ENCODE measurements at regions not wholly inside any gene's neighbourhood (a gene's known extent, or its start where the extent isn't known, plus 50 kb on each side); places are given as distances from the start of the nearest gene placed in this dataset.

DNA sequence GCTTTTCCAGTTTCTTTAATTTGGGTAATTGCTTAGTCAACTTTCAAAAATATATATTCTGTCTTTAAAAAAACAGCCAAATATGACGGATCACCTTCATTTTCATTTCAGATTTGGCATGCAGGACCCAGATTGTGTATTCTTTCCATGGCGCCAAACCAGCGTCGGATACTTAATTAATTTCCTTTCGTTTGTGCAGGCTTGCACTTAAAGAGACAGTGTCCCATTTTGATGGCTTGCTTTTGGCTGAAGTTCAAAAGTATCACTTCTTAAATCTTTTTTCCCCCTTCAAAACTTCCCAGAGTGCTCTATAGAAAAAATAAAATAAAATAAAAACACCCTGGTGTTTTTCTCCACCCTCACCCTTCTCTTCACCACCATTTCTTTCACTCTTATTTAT is 394.5 kb upstream of the SOX9 start:
- Mint-ChIP-seq H3K4me3 (no peak overlapping the region), H3K27ac (no peak overlapping the region), H3K27me3 (ENCODE audit: low read depth) (peaks cover 2% of the 10 kb centered on the region), H3K4me1 (peaks cover 8% of the 10 kb centered on the region), H3K36me3 (no peaks in the 10 kb centered on the region), H3K9me3 (peaks cover 5% of the 10 kb centered on the region)
- DNase-seq (ENCODE audit: low spot score in 2 of 2, unreplicated experiment in 2 of 2) = no peak
- TF ChIP-seq, protein P1, sequence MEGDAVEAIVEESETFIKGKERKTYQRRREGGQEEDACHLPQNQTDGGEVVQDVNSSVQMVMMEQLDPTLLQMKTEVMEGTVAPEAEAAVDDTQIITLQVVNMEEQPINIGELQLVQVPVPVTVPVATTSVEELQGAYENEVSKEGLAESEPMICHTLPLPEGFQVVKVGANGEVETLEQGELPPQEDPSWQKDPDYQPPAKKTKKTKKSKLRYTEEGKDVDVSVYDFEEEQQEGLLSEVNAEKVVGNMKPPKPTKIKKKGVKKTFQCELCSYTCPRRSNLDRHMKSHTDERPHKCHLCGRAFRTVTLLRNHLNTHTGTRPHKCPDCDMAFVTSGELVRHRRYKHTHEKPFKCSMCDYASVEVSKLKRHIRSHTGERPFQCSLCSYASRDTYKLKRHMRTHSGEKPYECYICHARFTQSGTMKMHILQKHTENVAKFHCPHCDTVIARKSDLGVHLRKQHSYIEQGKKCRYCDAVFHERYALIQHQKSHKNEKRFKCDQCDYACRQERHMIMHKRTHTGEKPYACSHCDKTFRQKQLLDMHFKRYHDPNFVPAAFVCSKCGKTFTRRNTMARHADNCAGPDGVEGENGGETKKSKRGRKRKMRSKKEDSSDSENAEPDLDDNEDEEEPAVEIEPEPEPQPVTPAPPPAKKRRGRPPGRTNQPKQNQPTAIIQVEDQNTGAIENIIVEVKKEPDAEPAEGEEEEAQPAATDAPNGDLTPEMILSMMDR (IDR thresholded peaks at IDR 0.05; ENCODE audit: unreplicated experiment) = no peak

- TF ChIP-seq, protein P1 (IDR thresholded peaks at IDR 0.05; ENCODE audit: unreplicated experiment) = no peak
- no peaks in the 10 kb centered on the region for H3K36me3 Mint-ChIP-seq
- peaks cover 2% of the 10 kb centered on the region for H3K27me3 Mint-ChIP-seq (ENCODE audit: low read depth)
- H3K9me3 Mint-ChIP-seq = peaks cover 2% of the 10 kb centered on the region
- no peak overlapping the region for H3K27ac Mint-ChIP-seq
- no peak for DNase-seq (ENCODE audit: low spot score in 2 of 2, unreplicated experiment in 2 of 2)
- H3K4me3 Mint-ChIP-seq = no peak overlapping the region
- peaks cover 8% of the 10 kb centered on the region for H3K4me1 Mint-ChIP-seq
Observed at GRCh38 chr17:71727292-71727691, 393.5 kb upstream of the SOX9 start.

DNA sequence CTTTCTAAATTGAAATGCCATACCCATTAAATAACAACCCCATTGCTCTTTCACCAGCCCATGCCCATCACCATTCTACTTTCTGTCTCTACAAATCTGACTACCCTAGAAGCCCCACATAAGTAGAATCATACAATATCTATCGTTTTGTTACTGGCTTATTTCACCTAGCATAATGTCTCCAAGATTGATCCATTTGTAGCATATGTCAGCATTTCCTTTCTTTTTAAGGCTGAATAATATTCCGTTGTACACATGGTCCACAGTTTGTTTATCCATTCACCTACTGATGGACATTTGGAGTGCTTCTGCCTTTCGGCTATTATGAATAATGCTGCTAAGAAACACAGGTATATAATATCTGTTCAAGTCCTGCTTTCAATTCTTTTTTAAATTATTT is 393.1 kb upstream of the SOX9 start:
- H3K4me1 Mint-ChIP-seq = peaks cover 8% of the 10 kb centered on the region
- H3K9me3 Mint-ChIP-seq = no peaks in the 10 kb centered on the region
- H3K27me3 Mint-ChIP-seq (ENCODE audit: low read depth) = no peaks in the 10 kb centered on the region
- TF ChIP-seq, protein P1 (IDR thresholded peaks at IDR 0.05; ENCODE audit: unreplicated experiment) = no peak
- no peak for DNase-seq (ENCODE audit: low spot score in 2 of 2, unreplicated experiment in 2 of 2)
- H3K4me3 Mint-ChIP-seq = no peak overlapping the region
- no peaks in the 10 kb centered on the region for H3K36me3 Mint-ChIP-seq
- no peak overlapping the region for H3K27ac Mint-ChIP-seq

GRCh38 chr17:71730871-71731270 is 389.9 kb upstream of the SOX9 start:
- no peak overlapping the region for H3K4me3 Mint-ChIP-seq
- peaks cover 8% of the 10 kb centered on the region for H3K4me1 Mint-ChIP-seq
- H3K27ac Mint-ChIP-seq = no peak overlapping the region
- H3K36me3 Mint-ChIP-seq = no peaks in the 10 kb centered on the region
- H3K27me3 Mint-ChIP-seq (ENCODE audit: low read depth) = no peaks in the 10 kb centered on the region
- no peak for DNase-seq (ENCODE audit: low spot score in 2 of 2, unreplicated experiment in 2 of 2)
- peaks cover 3% of the 10 kb centered on the region for H3K9me3 Mint-ChIP-seq
- TF ChIP-seq, protein P1 (IDR thresholded peaks at IDR 0.05; ENCODE audit: unreplicated experiment) = no peak

DNA sequence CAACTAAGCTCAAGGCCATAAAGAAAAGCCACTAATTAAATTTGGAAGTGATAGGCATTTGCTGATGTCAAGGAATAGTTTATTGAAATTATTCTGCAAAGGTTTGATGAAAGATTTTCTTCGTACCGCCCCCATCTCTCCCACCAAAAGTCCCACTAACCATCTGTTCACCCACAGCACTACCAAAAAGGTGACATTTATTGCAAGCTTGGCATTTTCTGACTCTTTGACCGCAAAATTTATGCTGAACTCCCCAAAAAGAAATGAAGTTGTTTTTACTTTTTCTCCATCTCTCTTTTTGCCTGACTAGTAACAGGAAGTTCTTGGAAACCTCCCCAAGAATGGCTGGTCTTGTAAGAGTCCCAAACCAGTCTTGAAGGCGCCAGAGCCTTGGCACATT is 384.9 kb upstream of the SOX9 start:
- no peak for DNase-seq (ENCODE audit: low spot score in 2 of 2, unreplicated experiment in 2 of 2)
- Mint-ChIP-seq H3K9me3 (peaks cover 3% of the 10 kb centered on the region), H3K4me3 (no peak overlapping the region), H3K36me3 (no peaks in the 10 kb centered on the region), H3K27ac (no peak overlapping the region), H3K27me3 (ENCODE audit: low read depth) (no peaks in the 10 kb centered on the region), H3K4me1 (no peaks in the 10 kb centered on the region)
- TF ChIP-seq, protein P1 (IDR thresholded peaks at IDR 0.05; ENCODE audit: unreplicated experiment) = no peak

- DNase-seq (ENCODE audit: low spot score in 2 of 2, unreplicated experiment in 2 of 2) = no peak
- H3K4me3 Mint-ChIP-seq = no peak overlapping the region
- TF ChIP-seq, protein P1 (IDR thresholded peaks at IDR 0.05; ENCODE audit: unreplicated experiment) = no peak
- H3K4me1 Mint-ChIP-seq = no peaks in the 10 kb centered on the region
- H3K36me3 Mint-ChIP-seq = no peaks in the 10 kb centered on the region
- H3K27ac Mint-ChIP-seq = no peak overlapping the region
- H3K9me3 Mint-ChIP-seq = no peaks in the 10 kb centered on the region
- H3K27me3 Mint-ChIP-seq (ENCODE audit: low read depth) = no peaks in the 10 kb centered on the region
Observed at GRCh38 chr17:71740866-71741265, 380.0 kb upstream of the SOX9 start.
